ENCODE measurements at regions not wholly inside any gene's neighbourhood (a gene's known extent, or its start where the extent isn't known, plus 50 kb on each side); places are given as distances from the start of the nearest gene placed in this dataset.

- no peak for TF ChIP-seq GATA2 (IDR thresholded peaks at IDR 0.05; ENCODE audit: low read depth, low read length)
- TF ChIP-seq GATA3 (IDR thresholded peaks at IDR 0.05; ENCODE audit: low read depth, low read length): no peak
These were observed 192.0 kb upstream of the TANK start for GRCh38 chr2:160968183-160968582.
